GM12878 (cell line): ENCODE measurements at regions not wholly inside any gene's neighbourhood (a gene's known extent, or its start where the extent isn't known, plus 50 kb on each side); places are given as distances from the start of the nearest gene placed in this dataset.

Experiments used
- ATAC-seq: fragments of 200-7000 bp; cut with Tn5 transposase; 3 replicates; pipeline ENCODE4 v1.9.1; 2020; ENCODE audit warnings: mild to moderate bottlenecking, moderate library complexity
- BruUV-seq: library from RNA; stranded (reverse); fragments of 400-500 nt; replicated peaks from 2 replicates; lab custom pipeline; 2021; lab: Mats Ljungman, UMichigan
- CTCF ChIA-PET: fragments of 300-600 bp; sonication (Branson Sonifier 250); formaldehyde crosslinking; extraction: SDS; loops from one replicate; lab custom pipeline; 2021; ENCODE audit warnings: inconsistent platforms; lab: Yijun Ruan, JAX
- POLR2A ChIA-PET: fragments of 350-600 bp; formaldehyde crosslinking; extraction: SDS; loops from one replicate; lab custom pipeline; 2021; ENCODE audit warnings: inconsistent platforms; lab: Charles Lee
- RAD21 ChIA-PET: fragments of 300-600 bp; sonication (Branson Sonifier 250); formaldehyde crosslinking; loops from one replicate; lab custom pipeline; 2023; ENCODE audit warnings: antibody characterized with exemption; ENCODE audit not compliant: unreplicated experiment; lab: Charles Lee
- SMC1A ChIA-PET: fragments of 300-600 bp; sonication (Branson Sonifier 250); formaldehyde crosslinking; loops from one replicate; lab custom pipeline; 2023; ENCODE audit not compliant: unreplicated experiment, uncharacterized antibody; lab: Charles Lee
- DNase-seq: peaks from one replicate; pipeline ENCODE4 v3.0.0-alpha.2; 2011; ENCODE audit warnings: low read depth, low spot score
- FAIRE-seq: peaks from 3 replicates; lab custom pipeline; 2011; peaks lifted over from hg19 to GRCh38; lab: Jason Lieb, UNC
- H2AFZ ChIP-seq: 2 replicates; pipeline ENCODE4 v1.6.0; 2011; ENCODE audit warnings: low read depth, low read length, control low read depth; ENCODE audit not compliant: control insufficient read depth
- H3K27ac ChIP-seq: 2 replicates; pipeline ENCODE4 v1.5.1; 2011; ENCODE audit warnings: control low read depth; ENCODE audit not compliant: control insufficient read depth, insufficient read depth
- H3K27me3 ChIP-seq, 2 experiments: replicated peaks in 1 of 2; 2 replicates each; pipeline versions ENCODE4 v1.6.0 to v1.6.1; 2011; ENCODE audit warnings: low read length in 1 of 2; ENCODE audit not compliant: control insufficient read depth in 2 of 2, insufficient read depth in 2 of 2
- H3K36me3 ChIP-seq, 2 experiments: 2 replicates each; pipeline ENCODE4 v1.5.1; 2011; ENCODE audit warnings: low read length in 1 of 2; ENCODE audit not compliant: control insufficient read depth in 2 of 2, insufficient read depth in 2 of 2
- H3K4me1 ChIP-seq: 2 replicates; pipeline ENCODE4 v1.6.1; 2011; ENCODE audit warnings: mild to moderate bottlenecking, low read length, moderate library complexity, mixed read lengths; ENCODE audit not compliant: control insufficient read depth, insufficient read depth
- H3K4me2 ChIP-seq: 2 replicates; pipeline ENCODE4 v1.6.0; 2011; ENCODE audit warnings: control low read depth; ENCODE audit not compliant: control insufficient read depth, insufficient read depth
- H3K4me3 ChIP-seq: fragments of 200-600 bp; sonication (generic); 2 replicates; pipeline ENCODE4 v1.5.1; 2016
- H3K79me2 ChIP-seq: 2 replicates; pipeline ENCODE4 v1.6.0; 2011; ENCODE audit warnings: low read length; ENCODE audit not compliant: control insufficient read depth, insufficient read depth
- H3K9ac ChIP-seq: 2 replicates; pipeline ENCODE4 v1.8.0; 2011; ENCODE audit warnings: low read length, control low read depth, mixed read lengths; ENCODE audit not compliant: control insufficient read depth, insufficient read depth
- H3K9me3 ChIP-seq: replicated peaks from 3 replicates; pipeline ENCODE4 v1.5.1; 2011; ENCODE audit warnings: mild to moderate bottlenecking, low read length; ENCODE audit not compliant: control insufficient read depth, insufficient read depth
- H4K20me1 ChIP-seq: 2 replicates; pipeline ENCODE4 v1.6.0; 2011; ENCODE audit not compliant: control insufficient read depth, insufficient read depth
- BACH1 ChIP-seq: fragments of 450-650 bp; IDR thresholded peaks from 2 replicates; pipeline ENCODE4 v1.6.1; 2017; ENCODE audit warnings: mild to moderate bottlenecking, borderline replicate concordance
- BCL3 ChIP-seq: IDR thresholded peaks from 2 replicates; pipeline ENCODE4 v1.6.1; 2011; ENCODE audit warnings: borderline replicate concordance, low read depth, mild to moderate bottlenecking, moderate library complexity, low read length; ENCODE audit not compliant: insufficient read depth, poor library complexity, severe bottlenecking
- BHLHE40 ChIP-seq, 2 experiments: fragments of 450-650 bp in 1 of 2; IDR thresholded peaks; 2 replicates each; pipeline ENCODE4 v1.6.1; 2011 to 2017; ENCODE audit warnings: low read depth in 2 of 2, borderline replicate concordance in 1 of 2, improper control_type of control experiment in 1 of 2, low read length in 1 of 2, mild to moderate bottlenecking in 1 of 2
- CHD2 ChIP-seq: IDR thresholded peaks from 2 replicates; pipeline ENCODE4 v1.6.1; 2011; ENCODE audit warnings: low read depth, low read length, improper control_type of control experiment, borderline replicate concordance
- EED ChIP-seq: sonication (generic); IDR thresholded peaks from 2 replicates; pipeline ENCODE4 v1.6.1; 2016; ENCODE audit warnings: antibody characterized with exemption, low read depth
- EP300 ChIP-seq, 2 experiments: fragments of 150-350 bp in 1 of 2; IDR thresholded peaks; 2 replicates each; pipeline ENCODE4 v1.6.1; 2011 to 2012; ENCODE audit warnings: low read depth in 2 of 2, low read length in 2 of 2, borderline replicate concordance in 1 of 2, improper control_type of control experiment in 1 of 2, inconsistent platforms in 1 of 2; ENCODE audit not compliant: control insufficient read depth in 1 of 2
- MEF2B ChIP-seq: fragments of 450-650 bp; IDR thresholded peaks from 2 replicates; pipeline ENCODE4 v1.6.1; 2018; ENCODE audit warnings: mild to moderate bottlenecking, moderate library complexity; ENCODE audit not compliant: partially characterized antibody, poor library complexity, severe bottlenecking
- MTA2 ChIP-seq: fragments of 450-650 bp; IDR thresholded peaks from 2 replicates; pipeline ENCODE4 v1.6.1; 2016; ENCODE audit warnings: low read depth, mild to moderate bottlenecking, moderate library complexity
- NBN ChIP-seq: fragments of 450-650 bp; IDR thresholded peaks from 2 replicates; pipeline ENCODE4 v1.6.1; 2016
- PAX5 ChIP-seq: IDR thresholded peaks from 2 replicates; pipeline ENCODE4 v1.6.1; 2011; ENCODE audit warnings: low read depth, low read length, borderline replicate concordance
- RBBP5 ChIP-seq: fragments of 200-600 bp; sonication (generic); conservative IDR thresholded peaks from 2 replicates; pipeline ENCODE4 v1.6.1; 2016
- RELA ChIP-seq: fragments of 450-650 bp; IDR thresholded peaks from 2 replicates; pipeline ENCODE4 v1.8.0; 2014; ENCODE audit warnings: borderline replicate concordance; ENCODE audit not compliant: partially characterized antibody
- RUNX3 ChIP-seq: IDR thresholded peaks from 2 replicates; pipeline ENCODE4 v1.6.1; 2012; ENCODE audit warnings: low read length, inconsistent platforms
- SPI1 ChIP-seq: IDR thresholded peaks from 2 replicates; pipeline ENCODE4 v1.6.1; 2011; ENCODE audit warnings: low read depth, mild to moderate bottlenecking, low read length, moderate library complexity, borderline replicate concordance; ENCODE audit not compliant: insufficient read depth
- TCF7 ChIP-seq: IDR thresholded peaks from 2 replicates; pipeline ENCODE4 v1.6.1; 2014; ENCODE audit warnings: antibody characterized with exemption, borderline replicate concordance
- YY1 ChIP-seq: IDR thresholded peaks from 2 replicates; pipeline ENCODE4 v1.6.1; 2011; ENCODE audit warnings: low read depth, mild to moderate bottlenecking, low read length
- ZBTB40 ChIP-seq: fragments of 450-650 bp; IDR thresholded peaks from 2 replicates; pipeline ENCODE4 v1.6.1; 2016; ENCODE audit warnings: mild to moderate bottlenecking, moderate library complexity, borderline replicate concordance
- WGBS: methylation state at CpG from one replicate; pipeline ENCODE4 v1.1.6; 2016; ENCODE audit warnings: low lambda C conversion rate; ENCODE audit not compliant: insufficient replicate concordance, insufficient coverage; ENCODE audit errors: missing lambda C conversion rate; 5-methylcytosine and 5-hydroxymethylcytosine counted together
- in situ Hi-C: fragments of 300-500 bp; cut with MboI; formaldehyde crosslinking; loops from 9 replicates; pipeline ENCODE4 v1.14.3; 2018; ENCODE audit warnings: mixed read lengths
- intact Hi-C: fragments of 100-400 bp; cut with micrococcal nuclease; formaldehyde crosslinking; loops from one replicate; pipeline ENCODE4 v1.14.2; 2022; ENCODE audit not compliant: unreplicated experiment

DNA sequence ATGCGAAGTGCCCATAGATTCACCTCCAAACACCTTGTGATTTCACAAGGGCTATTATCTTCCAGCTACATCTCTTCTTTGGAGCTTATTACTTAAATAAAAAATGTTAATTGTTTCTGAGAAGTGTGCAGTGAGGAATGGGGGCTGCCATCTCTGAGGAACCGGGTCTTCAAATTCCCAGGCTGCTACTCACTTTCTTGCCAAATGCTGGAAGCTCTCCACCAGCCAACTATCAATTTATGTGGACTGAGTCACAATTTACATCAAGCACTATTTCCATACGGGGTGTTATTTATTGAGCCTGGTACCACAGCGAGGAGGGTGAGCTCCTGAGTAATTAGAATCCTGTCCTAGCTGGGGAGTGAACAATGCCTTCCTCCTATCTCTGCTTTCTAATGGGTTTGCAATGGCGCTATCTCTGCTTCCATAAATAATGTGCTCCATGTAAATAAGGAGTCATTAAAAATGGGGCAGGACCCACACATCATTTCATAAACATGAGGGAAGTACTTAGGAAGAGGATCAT is 898.3 kb downstream of the VRK1 start (continued):
- no peak for TF ChIP-seq ZBTB40
- TF ChIP-seq, all 136 proteins: peak for 0

- Histone ChIP-seq H3K79me2 (no peaks in the 10 kb centered on the region), H3K9me3 (no peaks in the 10 kb centered on the region; the same call in 1 of the 3 replicates), H3K9ac (no peak overlapping the region), H3K4me3 (no peak overlapping the region), H2AFZ (no peak overlapping the region; the same call in 1 of the 2 replicates), H4K20me1 (no peaks in the 10 kb centered on the region), H3K27me3 (no peaks in the 10 kb centered on the region; a peak in 1 of 4 replicates), H3K27ac (no peak overlapping the region; the same call in 1 of the 2 replicates), H3K4me1 (no peaks in the 10 kb centered on the region; the same call in 1 of the 2 replicates), H3K4me2 (peak overlapping the region; percentile 30; the same call in 1 of the 2 replicates), H3K36me3 (no peaks in the 10 kb centered on the region)
- FAIRE-seq: peak; percentile 47
- POLR2A ChIA-PET: no interaction called here
- WGBS: 4% methylated on average over 2 of the region's 2 CpGs
- RAD21 ChIA-PET: interaction anchor here (0.6 to 1.3 kb wide), 5 partner anchors 8 to 241 kb away, joined by 3 to 5 read pairs (median 3); no protein-coding TSS in a partner anchor
- intact Hi-C loops: no loop called here
- CTCF ChIA-PET: interaction anchor here (1.0 kb wide), 1 partner anchor 72 kb away, joined by 3 read pairs; no protein-coding TSS in a partner anchor
- ATAC-seq: peak; percentile 91
- DNase-seq: no peak
- in situ Hi-C loops: no loop called here
- no TSS peak for BruUV-seq
- SMC1A ChIA-PET: interaction anchor here (0.6 to 1.4 kb wide), 8 partner anchors 10 to 245 kb away, joined by 3 to 9 read pairs (median 3); no protein-coding TSS in a partner anchor
- TF ChIP-seq MEF2B (peak; percentile 64), BCL3 (no peak), EP300 (IDR thresholded peaks at IDR 0.05; ENCODE audit: borderline replicate concordance in 1 of 2, control insufficient read depth in 1 of 2, low read depth in 2 of 2, low read length in 2 of 2) (peak; percentile 20 to 58; a peak in 3 of 4 replicates), PAX5 (peak; percentile 88), BHLHE40 (IDR thresholded peaks at IDR 0.05; ENCODE audit: borderline replicate concordance in 1 of 2, low read depth in 2 of 2, low read length in 1 of 2) (peak; percentile 21 to 42; a peak in 2 of 4 replicates), YY1 (peak; percentile 30; the same call in 1 of the 2 replicates), RELA (peak; percentile 34), CHD2 (peak; percentile 42; the same call in 1 of the 2 replicates), BACH1 (no peak), TCF7 (peak; percentile 84), EED (peak; percentile 82), RUNX3 (peak; percentile 67), SPI1 (peak; percentile 73; the same call in 1 of the 2 replicates), MTA2 (peak; percentile 30; the same call in 1 of the 2 replicates), NBN (0 out of 2 replicates have a peak, but pooled peaks have one; percentile 52), RBBP5 (no peak)
These were observed 900.6 kb downstream of the VRK1 start for GRCh38 chr14:97697772-97698171.
